GM19351 (cell line): ENCODE measurements at regions not wholly inside any gene's neighbourhood (a gene's known extent, or its start where the extent isn't known, plus 50 kb on each side); places are given as distances from the start of the nearest gene placed in this dataset.
"Not testable (repeated sequence)": the region's sequence is repeated elsewhere in the genome, so short reads cannot be mapped to it uniquely, and the experiment has no call there.

ENCODE experiments used
- ATAC-seq: cut with Tn5 transposase; IDR thresholded peaks from one replicate; pipeline ENCODE4 v1.9.1; 2021; ENCODE audit warnings: mild to moderate bottlenecking, moderate library complexity; ENCODE audit not compliant: unreplicated experiment

DNA sequence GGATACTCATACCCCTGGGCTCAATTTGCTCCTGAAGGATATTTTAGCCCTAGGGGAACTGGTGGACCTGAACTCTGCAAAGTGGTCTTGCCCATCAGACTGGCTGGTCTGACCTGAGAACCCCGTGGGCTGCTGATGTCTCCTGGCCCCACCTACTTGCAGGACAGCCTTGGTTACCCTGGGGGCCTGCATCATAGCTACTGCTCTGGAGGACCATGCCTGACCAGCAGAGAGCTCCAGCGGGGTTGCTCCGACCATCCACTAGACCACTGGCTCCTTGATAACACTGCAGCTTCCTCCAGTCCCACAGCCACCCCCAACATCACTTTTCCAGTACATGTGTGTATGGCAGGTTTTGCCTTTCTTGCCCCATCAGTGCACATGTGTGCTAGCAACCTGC is 331.6 kb upstream of the BRINP3 start:
- no peak for ATAC-seq

DNA sequence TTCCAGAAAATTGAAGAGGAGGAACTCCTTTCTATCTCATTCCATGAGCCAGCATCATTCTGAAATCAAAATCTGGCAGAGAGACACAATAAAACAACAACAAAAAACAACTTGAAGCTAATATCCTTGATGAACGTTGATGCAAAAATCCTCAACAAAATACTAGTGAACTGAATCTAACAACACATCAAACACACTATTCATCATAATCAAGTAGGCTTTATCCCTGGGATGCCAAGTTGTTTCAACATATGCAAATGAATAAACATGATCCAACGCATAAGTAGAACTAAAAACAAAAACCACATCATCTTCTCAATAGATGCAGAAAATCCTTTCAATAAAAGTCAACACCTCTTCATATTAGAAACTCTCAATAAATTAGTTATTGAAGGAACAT is 335.3 kb upstream of the BRINP3 start:
- ATAC-seq: no peak

DNA sequence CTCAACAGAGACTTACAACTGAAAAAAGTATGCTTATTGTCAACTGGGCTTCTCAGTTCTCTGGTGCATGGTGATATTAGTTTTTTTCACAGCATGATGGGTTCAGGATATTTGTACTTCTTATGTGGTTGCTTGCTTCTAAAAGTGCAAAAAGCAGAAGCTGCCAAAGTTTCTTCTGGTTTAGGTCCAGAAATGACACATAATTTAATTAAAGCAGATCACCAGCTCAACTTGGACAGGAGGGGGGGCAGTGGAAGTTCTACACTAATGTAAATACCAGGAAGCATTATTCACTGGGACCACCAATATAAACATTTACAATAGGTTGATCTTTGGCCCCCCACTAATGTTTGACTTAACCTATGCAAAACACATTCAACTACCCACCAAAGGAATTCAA is 354.8 kb upstream of the BRINP3 start:
- no peak for ATAC-seq

DNA sequence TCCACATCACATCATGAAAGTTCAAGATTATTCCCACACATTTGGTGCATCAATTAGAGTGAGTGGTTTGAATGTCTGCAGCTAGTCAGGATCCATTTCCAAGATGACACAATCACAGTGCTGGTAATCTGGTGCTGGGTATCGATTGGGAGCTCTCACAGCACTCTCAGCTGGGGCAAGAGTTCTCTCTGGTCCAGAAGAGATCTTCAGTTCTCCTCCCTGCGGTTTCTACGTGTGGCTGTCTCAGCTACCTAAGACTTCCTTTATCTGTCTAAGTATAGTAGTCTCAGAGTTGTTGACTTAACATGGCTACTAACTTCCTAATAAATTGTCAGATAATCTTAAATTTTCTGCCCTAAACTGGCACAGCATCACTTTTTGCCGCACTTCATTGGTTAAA is 358.0 kb upstream of the BRINP3 start:
- no peak for ATAC-seq

DNA sequence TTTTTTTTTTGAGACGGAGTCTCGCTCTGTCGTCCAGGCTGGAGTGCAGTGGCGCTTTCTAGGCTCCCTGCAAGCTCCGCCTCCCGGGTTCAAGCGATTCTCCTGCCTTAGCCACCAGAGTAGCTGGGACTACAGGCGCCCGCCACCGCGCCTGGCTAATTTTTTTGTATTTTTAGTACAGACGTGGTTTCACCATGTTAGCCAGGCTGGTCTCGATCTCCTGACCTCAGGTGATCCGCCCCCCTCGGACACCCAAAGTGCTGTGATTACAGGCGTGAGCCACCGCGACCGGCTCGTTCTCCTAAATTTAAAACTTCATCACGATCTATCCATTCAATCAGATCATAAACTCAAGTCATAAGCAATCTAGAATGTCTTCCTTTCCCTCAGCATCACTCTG is 359.5 kb upstream of the BRINP3 start:
- ATAC-seq: not testable (repeated sequence)

DNA sequence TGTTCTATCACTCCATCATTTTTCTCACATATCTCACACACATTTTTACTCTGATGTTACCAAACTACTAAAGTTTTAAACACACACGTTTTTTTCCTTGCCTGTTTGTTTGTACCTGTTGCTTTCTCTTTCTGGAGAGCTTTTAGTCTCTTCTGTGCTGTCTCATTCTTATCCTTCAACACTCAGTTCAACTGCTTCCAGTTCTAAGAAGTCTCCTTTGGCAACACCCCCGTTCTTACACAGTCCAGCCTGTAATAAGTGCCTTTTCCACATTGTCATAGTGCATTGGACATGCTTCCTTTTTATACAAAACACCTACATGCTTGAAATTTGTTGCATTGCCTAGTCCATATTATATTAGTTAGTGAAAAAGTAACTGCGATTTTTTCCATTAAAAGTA is 360.2 kb upstream of the BRINP3 start:
- no peak for ATAC-seq

DNA sequence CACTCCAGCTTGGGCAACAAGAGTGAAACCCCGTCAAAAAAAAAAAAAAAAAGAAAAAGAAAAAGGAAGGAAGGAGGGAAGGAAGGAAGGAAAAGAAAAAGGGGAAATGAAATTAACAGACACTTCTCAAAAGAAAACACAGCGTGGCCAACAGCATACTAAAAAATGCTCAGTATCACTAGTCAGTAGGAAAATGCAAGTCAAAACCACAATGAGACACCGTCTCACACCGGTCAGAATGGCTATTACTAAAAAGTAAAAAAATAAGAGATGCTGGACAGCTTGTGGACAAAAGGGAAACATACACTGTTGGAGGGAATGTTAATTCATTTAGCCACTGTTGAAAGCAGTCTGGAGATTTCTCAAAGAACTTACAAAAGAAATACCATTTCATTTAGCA is 369.5 kb upstream of the BRINP3 start:
- ATAC-seq: no peak

DNA sequence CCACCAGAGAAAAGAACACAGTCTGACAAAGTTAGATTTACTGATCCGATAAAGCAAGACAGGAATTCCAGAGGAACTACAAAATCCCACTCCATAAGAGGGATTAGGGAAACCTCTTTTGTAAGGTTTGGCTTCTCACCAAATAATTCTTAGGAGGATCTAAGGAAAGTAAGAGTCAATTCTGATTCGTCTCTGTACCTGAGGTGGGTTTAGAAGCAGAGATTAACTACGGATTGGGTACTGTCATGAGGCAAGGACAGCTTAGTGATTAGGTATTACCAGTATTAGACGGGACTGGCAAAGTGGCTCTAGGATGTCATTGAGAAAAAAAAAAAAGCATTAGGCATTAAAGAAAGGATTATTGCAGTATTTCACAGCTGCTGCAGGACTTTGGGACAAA is 371.7 kb upstream of the BRINP3 start:
- ATAC-seq: no peak

DNA sequence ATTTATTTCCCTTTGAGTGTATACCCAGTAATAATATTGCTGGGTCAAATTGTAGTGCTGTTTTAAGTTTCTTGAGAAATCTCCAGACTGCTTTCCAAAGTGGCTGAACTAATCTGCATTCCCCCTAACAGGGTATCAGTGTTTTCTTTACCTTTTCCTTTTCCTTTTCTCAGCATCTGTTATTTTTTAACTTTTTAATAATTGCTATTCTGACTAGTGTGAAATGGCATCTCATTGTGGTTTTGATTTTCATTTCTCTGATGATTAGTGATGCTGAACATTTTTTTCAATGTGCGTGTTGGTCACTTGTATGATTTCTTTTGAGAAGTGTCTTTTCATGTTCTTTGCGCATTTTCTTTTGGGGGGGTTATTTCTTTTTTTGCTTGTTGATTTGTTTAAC is 374.9 kb upstream of the BRINP3 start:
- no peak for ATAC-seq

DNA sequence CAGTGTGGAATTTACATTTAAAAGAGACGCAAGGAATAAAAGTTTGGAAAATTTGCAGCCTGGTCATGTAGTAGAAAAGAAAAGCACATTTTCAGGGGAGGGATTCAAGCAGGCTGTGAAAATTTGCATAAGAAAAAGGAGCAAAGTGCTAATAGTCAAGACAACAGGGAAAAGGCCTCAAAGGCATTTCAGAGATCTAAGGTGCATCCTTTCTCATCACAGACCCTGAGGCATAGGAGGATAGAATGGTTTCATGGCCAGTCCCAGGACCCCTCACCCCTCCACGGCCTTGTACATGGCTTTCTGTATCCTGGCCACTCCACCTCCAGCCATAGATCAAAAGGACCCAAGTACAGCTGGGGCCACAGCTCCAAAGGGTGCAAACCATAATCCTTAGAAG is 380.5 kb upstream of the BRINP3 start:
- ATAC-seq: no peak

DNA sequence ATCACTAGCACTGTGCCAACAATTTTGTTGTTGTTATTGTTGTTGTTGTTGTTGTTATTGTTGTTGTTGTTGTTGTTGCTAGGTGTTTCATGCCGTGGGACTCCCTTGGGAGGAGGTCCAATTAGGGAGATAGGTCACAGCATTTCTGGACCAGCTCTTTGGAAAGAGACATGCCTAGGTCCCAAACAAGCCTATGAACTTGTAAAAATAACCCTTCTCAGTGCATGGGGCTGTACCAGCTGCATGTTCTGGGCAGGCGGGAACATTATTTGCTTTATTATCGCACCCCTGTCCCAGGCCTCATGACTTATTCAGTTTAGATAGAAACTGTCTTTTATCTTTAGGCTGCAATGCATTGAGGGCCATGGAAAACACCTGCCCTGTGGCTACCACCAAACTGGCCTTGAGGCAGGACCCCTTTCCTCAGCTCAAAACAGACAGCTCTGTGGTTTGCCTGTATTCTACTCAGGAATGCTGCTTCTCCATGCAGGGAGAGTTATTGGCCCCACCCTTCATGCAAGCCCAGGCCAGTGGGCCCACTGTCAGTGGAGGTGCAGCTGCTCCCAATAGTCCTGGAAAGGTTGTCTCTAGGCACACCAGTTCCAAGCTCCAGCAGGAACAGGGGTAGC is 386.5 kb upstream of the BRINP3 start:
- no peak for ATAC-seq

DNA sequence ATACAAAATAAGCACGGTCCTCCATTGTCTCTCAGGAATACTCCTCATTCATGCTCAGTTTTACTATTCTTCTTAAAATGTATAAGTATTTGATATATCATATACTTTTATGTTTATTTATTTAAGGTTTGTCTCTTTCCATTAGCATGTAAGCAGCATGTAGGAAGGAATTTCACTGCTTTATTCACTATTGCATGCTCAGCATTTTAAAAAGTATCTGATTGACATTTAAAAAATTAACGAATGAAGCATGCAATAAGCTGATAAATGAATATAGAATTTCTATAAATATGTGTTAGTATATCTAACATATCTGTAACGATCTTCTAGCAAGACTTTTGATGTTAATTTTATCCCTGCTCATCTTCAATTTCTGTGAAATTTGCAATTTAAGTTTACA is 402.7 kb upstream of the BRINP3 start:
- no peak for ATAC-seq

DNA sequence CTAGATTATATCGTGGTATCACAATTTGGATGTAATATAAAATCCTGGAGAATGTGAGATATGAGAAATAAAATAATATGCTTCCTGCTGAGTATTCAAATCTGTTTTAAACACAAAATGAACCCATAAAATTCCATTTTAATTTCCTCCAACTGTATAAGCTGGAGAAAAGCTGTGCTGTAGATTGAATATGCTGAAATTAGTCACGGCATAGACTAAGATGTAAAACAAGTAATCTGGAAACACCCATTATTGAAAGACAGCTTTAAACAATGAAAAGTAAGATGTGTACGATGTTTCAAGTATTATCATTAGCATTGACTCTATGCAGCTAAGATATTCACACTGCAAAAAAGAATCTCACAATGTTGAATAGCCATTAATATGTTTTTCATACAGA is 403.4 kb upstream of the BRINP3 start:
- ATAC-seq: no peak

DNA sequence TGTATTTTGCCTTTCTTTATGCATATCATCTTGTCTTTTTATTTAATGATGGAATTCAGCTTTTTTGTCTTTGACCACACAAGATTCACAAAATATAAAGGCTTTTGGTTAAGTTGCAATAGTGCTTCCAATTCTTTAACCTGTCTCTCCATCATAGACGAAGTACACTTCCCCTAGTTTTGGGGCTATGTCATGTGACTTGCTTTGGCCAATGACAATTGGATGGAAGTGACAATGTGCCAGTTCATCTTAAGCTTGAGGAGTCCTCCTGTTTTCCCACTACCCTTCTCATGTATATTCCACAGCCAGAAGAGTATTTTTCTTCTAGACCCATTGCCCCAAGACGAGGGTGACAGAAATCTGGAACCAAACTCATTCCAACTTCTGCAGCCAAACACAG is 419.6 kb upstream of the BRINP3 start:
- ATAC-seq: no peak

DNA sequence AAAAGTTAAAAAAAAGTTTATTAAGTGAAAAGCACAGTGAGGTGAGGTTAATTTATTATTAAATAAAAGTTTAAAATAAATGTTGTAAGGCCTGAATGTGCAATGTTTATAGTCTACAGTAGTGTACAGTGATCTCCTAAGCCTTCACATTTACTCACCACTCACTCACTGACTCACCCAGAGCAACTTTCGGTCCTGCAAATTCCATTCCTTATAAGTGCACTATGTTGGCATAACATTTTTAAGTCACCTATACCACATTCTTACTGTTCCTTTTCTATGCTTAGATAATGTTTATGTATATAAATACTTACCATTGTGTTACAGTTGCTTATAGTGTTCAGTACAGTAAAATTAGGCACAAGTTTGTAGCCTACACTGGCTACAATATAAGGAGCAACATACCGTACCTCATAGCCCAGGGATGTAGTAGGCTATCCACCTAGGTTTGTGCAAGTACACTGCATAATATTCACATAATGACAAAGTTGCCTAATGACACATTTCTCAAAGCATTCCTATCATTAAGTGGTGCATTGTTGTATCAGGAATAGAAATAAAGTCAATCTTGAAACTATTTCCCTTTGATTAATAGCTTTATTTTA is 426.5 kb upstream of the BRINP3 start:
- no peak for ATAC-seq

DNA sequence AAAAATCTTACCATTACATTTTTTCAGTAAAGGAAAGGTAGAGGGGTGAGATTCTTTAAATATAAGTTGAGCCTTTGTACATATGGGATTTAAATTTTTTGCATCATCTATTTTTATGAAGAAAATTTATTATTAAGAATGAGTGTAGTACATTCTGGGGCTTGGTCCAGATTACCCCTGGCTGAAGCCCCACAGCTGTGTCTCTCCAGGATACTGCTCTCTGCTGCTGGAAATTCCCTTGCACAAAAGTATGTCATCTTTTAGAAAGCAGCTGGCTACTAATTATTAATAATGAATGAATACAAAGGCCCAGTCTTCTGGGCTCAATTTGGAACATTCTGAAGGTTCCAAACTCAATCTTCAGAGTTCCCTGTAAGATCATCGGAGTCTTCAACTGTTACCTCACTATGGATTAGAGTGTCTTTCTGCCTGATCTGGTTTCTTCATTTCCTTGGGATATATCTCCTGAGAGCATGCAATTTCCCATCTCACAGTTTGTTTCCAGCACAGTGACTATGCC is 428.6 kb upstream of the BRINP3 start:
- no peak for ATAC-seq

DNA sequence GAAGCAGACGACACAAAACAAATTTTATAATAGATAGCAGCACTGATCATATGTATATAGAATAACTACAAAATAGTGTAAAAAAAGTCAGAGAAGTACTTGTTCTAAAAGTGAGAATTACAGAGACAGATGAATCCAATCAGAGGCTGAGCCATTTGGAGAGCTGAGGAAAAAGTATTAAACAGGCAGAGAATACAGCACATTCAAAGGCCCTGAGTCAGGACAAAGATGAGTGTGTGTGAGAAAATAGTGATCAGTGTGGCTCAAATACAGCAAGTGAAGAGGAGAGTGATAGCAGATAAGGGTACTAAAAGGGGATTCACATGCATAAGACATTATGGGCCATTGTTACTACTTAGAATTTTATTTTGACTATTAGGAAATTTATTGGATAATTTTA is 430.6 kb upstream of the BRINP3 start:
- ATAC-seq: no peak

DNA sequence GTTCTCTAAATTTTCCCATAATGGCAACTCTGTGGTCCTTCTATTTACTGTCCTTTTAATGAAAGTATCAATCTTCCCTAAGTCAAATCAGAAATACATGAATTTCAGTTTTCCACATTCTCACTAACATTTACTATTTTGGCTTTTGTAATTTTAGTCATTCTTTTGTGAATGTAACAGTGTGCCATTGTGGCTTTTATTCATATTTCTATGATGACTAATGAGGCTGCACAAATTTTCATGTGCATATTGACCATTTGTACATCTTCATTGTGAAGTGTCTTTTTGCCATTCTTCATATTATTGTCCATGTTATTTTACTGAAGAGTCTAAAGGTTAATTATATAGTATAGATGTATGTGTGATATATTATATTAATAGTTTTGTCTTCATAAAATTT is 431.0 kb upstream of the BRINP3 start:
- no peak for ATAC-seq

DNA sequence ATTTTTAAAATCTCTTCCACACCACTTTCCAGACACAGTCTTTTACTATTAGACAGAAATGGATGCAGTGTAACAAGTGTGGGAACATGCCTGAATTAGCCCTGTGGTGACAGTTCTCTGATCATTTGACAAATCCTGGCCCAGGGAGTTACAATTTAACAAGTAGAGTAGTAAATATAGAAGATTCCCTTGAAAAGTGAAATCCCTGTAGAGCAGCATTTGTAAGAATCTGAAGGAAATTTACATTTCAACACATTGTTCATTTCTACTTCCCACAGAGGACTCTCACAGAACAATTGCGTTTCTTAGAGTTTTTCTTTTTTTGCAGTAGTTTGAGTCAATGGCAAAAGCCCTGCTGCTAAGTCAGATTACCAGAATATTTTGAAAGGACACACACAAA is 458.3 kb upstream of the BRINP3 start:
- no peak for ATAC-seq

DNA sequence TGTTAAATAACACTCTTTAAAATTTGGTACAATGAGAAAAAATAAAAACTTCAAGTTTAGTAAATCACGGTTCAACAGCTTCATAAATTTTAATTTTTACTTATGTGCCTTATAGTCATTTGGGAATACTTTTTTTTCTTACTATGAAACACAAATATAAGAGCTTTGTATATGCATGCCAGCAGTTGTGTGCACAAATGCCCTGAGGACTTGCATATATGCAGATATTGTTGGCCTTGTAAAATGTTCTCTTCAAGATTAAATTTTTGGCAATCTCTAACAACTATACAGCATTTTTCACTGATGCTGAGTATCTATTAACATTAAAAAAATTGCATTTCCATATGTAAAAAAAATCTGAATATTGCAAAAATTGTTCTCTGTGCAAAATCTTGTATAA is 458.7 kb upstream of the BRINP3 start:
- no peak for ATAC-seq

DNA sequence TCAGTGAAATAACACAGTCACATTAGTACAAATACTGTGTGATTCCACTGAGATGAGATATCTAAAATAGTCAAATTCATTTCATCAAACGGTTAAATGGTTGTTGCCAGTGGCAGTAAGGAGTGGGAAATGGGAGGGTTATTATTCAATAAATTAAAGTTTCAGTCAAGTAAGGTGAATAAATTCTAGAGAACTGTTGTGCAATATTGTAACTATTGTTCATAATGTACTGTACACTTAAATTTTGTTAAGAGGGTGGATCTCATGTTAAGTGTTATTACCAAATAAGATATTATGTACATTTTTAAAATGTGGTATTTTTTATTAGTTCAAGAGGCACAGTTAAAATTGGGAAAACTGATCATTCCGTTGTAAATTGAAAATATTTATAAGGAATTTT is 463.3 kb upstream of the BRINP3 start:
- no peak for ATAC-seq

DNA sequence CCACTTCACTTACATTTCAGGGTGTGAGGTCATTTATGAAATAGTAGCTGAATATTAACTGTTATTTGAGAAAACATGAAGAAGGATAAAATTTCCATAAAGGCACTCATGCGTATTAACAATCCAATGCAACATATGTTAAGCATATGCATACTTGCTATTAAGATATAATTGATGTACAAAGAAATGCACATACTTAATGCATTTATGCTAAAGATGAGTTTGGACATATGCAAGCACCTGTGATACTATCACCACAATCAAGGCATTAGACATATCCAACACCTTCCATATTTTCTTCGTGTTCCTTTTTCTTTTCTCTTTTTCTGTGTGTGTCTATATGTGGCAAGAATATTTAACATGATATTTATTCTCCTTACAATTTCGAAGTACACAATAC is 464.8 kb upstream of the BRINP3 start:
- no peak for ATAC-seq

DNA sequence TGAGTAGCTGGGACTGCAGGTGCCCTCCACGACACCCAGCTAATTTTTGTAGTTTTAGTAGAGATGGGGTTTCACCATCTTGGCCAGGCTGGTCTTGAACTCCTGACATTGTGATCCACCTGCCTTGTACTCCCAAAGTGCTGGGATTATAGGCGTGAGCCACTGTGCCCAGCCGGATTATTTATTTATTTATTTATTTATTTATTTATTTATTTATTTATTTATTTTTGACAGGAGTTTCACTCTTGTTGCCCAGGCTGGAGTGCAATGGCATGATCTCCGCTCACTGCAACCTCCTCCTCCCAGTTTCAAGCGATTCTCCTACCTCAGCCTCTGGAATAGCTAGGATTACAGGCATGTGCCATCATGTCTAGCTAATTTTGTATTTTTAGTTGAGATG is 466.1 kb upstream of the BRINP3 start:
- ATAC-seq: not testable (repeated sequence)
